ENCODE measurements at regions not wholly inside any gene's neighbourhood (a gene's known extent, or its start where the extent isn't known, plus 50 kb on each side); places are given as distances from the start of the nearest gene placed in this dataset.
"Not testable (repeated sequence)": the region's sequence is repeated elsewhere in the genome, so short reads cannot be mapped to it uniquely, and the experiment has no call there.

GRCh38 chr1:181247-182216, 269.9 kb downstream of the OR4F29 start:
- DNase-seq, result peak; percentile 48

DNA sequence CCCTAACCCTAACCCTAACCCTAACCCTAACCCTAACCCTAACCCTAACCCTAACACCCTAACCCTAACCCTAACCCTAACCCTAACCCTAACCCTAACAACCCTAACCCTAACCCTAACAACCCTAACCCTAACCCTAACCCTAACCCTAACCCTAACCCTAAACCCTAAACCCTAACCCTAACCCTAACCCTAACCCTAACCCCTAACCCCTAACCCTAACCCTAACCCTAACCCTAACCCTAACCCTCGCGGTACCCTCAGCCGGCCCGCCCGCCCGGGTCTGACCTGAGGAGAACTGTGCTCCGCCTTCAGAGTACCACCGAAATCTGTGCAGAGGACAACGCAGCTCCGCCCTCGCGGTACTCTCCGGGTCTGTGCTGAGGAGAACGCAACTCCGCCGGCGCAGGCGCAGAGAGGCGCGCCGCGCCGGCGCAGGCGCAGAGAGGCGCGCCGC, 270.7 kb downstream of the OR4F29 start:
- CTCF ChIA-PET; intact Hi-C loops (cut with micrococcal nuclease); H3K4me3 Mint-ChIP-seq; H3K27me3 Mint-ChIP-seq (ENCODE audit: low read depth); H3K36me3 Mint-ChIP-seq (ENCODE audit: low read depth); H3K27ac Mint-ChIP-seq; H3K9me3 Mint-ChIP-seq; H3K4me1 Mint-ChIP-seq (ENCODE audit: low read depth): not testable (repeated sequence)
- DNase-seq, result peak; percentile 11

More at GRCh38 chr1:181247-182216, 269.9 kb downstream of the OR4F29 start:
- H3K4me1 Mint-ChIP-seq (ENCODE audit: low read depth); H3K4me3 Mint-ChIP-seq; H3K27ac Mint-ChIP-seq; H3K27me3 Mint-ChIP-seq (ENCODE audit: low read depth); H3K36me3 Mint-ChIP-seq (ENCODE audit: low read depth); H3K9me3 Mint-ChIP-seq; CTCF ChIA-PET; intact Hi-C loops (cut with micrococcal nuclease): not testable (repeated sequence)

DNA sequence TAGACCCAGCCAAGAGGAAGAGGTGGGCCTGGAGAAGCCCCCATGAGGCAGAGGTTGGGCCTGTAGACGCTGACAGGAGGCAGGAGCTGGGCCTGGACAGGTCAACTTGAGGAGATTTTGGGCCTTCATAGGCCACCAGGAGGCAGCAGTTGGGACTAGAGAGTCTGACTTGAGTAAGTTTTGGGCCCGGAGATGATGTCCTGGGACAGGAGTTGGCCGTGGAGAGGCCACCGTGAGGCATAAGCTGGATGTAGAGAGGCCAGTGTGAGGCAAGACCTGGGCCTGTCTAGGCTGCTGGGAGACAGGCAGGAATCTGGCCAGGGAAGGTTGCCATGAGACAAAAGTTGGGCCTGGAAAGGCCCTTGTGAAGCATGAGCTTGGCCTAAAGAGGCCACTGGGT, 312.6 kb downstream of the OR4F29 start:
- H3K9me3 Mint-ChIP-seq; H3K4me1 Mint-ChIP-seq (ENCODE audit: low read depth); H3K27ac Mint-ChIP-seq; DNase-seq; H3K36me3 Mint-ChIP-seq (ENCODE audit: low read depth); CTCF ChIA-PET; H3K4me3 Mint-ChIP-seq; H3K27me3 Mint-ChIP-seq (ENCODE audit: low read depth); intact Hi-C loops (cut with micrococcal nuclease): not testable (repeated sequence)

DNA sequence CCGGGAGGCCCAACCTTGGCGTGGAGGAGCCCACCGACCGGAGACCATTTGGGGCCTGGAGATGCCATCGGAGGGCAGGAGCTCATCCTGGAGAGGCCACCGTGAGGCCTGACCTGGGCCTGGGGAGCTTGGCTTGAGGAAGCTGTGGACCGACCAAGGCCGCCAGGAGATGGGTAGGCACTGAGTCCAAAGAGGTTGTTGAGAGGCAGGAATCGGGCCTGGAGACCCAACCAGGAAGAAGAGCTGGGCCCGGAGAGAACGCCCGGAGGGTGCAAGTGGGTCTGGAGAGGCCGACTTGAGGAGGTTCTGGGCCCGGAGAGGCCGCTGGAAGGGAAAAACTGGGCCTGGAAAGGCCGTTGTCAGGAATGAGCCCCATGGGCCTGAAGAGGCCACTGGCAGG, 313.8 kb downstream of the OR4F29 start:
- H3K27ac Mint-ChIP-seq; CTCF ChIA-PET; H3K27me3 Mint-ChIP-seq (ENCODE audit: low read depth); H3K36me3 Mint-ChIP-seq (ENCODE audit: low read depth); H3K9me3 Mint-ChIP-seq; H3K4me3 Mint-ChIP-seq; H3K4me1 Mint-ChIP-seq (ENCODE audit: low read depth); intact Hi-C loops (cut with micrococcal nuclease); DNase-seq: not testable (repeated sequence)

GRCh38 chr1:136344-136932, 315.0 kb downstream of the OR4F29 start:
- H3K36me3 Mint-ChIP-seq (ENCODE audit: low read depth); H3K4me1 Mint-ChIP-seq (ENCODE audit: low read depth); H3K9me3 Mint-ChIP-seq; CTCF ChIA-PET; intact Hi-C loops (cut with micrococcal nuclease); H3K4me3 Mint-ChIP-seq; H3K27ac Mint-ChIP-seq; H3K27me3 Mint-ChIP-seq (ENCODE audit: low read depth); DNase-seq: not testable (repeated sequence)

- not testable (repeated sequence) for H3K27me3 Mint-ChIP-seq (ENCODE audit: low read depth)
These were observed 316.5 kb downstream of the OR4F29 start for GRCh38 chr1:134936-135335.

DNA sequence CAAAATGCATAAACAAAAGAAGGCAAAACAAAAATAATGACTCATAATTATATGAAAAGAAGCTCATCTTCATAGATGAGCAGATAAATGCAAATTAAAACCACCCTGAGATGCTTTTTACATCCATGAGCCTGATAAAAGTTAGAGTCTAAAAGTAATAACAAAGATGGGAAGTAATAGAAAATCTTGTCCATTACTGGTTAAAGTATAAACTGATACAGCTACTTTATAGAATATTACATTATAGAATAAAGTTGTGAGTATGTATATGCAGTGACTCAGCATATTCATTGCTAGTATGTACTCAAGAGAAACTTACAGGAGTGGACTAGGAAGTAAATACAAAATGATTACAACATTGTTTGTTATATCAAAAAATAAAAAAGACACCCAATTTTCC, 333.0 kb downstream of the OR4F29 start:
- H3K4me1 Mint-ChIP-seq (ENCODE audit: low read depth); H3K27me3 Mint-ChIP-seq (ENCODE audit: low read depth); intact Hi-C loops (cut with micrococcal nuclease); H3K9me3 Mint-ChIP-seq; H3K36me3 Mint-ChIP-seq (ENCODE audit: low read depth); H3K4me3 Mint-ChIP-seq; CTCF ChIA-PET; H3K27ac Mint-ChIP-seq; DNase-seq: not testable (repeated sequence)

More at GRCh38 chr1:134936-135335, 316.5 kb downstream of the OR4F29 start:
- H3K4me1 Mint-ChIP-seq (ENCODE audit: low read depth); intact Hi-C loops (cut with micrococcal nuclease); H3K9me3 Mint-ChIP-seq; H3K4me3 Mint-ChIP-seq; CTCF ChIA-PET; H3K27ac Mint-ChIP-seq; DNase-seq; H3K36me3 Mint-ChIP-seq (ENCODE audit: low read depth): not testable (repeated sequence)

GRCh38 chr1:115534-115933, 335.9 kb downstream of the OR4F29 start:
- H3K9me3 Mint-ChIP-seq; CTCF ChIA-PET; intact Hi-C loops (cut with micrococcal nuclease); H3K36me3 Mint-ChIP-seq (ENCODE audit: low read depth); H3K27ac Mint-ChIP-seq; H3K4me1 Mint-ChIP-seq (ENCODE audit: low read depth); H3K4me3 Mint-ChIP-seq; H3K27me3 Mint-ChIP-seq (ENCODE audit: low read depth); DNase-seq: not testable (repeated sequence)

- CTCF ChIA-PET; H3K36me3 Mint-ChIP-seq (ENCODE audit: low read depth); intact Hi-C loops (cut with micrococcal nuclease): not testable (repeated sequence)
These were observed 346.7 kb downstream of the OR4F29 start for GRCh38 chr1:104776-105175.

DNA sequence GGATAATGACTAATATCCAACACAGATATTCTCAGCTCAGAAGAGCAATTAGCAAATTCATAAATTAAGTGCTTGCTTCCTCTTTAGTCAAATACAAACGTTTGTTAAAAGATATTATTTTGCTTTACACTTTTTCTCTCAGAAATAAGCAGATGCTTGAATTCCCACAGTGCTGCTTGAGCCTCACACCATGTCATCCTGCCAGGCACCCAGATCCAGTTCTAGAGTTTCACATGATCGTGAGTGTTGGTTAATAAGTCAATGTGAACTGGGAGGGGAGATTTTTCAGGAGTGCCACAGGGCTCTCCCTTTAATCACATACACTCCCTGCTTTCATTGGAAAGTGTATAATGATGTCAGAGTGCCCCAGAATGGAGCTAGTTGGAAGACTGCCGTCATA, 352.0 kb downstream of the OR4F29 start:
- H3K4me3 Mint-ChIP-seq; CTCF ChIA-PET; H3K36me3 Mint-ChIP-seq (ENCODE audit: low read depth); H3K9me3 Mint-ChIP-seq; DNase-seq; H3K27me3 Mint-ChIP-seq (ENCODE audit: low read depth); H3K4me1 Mint-ChIP-seq (ENCODE audit: low read depth); H3K27ac Mint-ChIP-seq; intact Hi-C loops (cut with micrococcal nuclease): not testable (repeated sequence)

More at GRCh38 chr1:104776-105175, 346.7 kb downstream of the OR4F29 start:
- H3K4me1 Mint-ChIP-seq (ENCODE audit: low read depth); H3K27me3 Mint-ChIP-seq (ENCODE audit: low read depth); H3K27ac Mint-ChIP-seq; DNase-seq; H3K9me3 Mint-ChIP-seq; H3K4me3 Mint-ChIP-seq: not testable (repeated sequence)

- H3K27ac Mint-ChIP-seq; DNase-seq; H3K9me3 Mint-ChIP-seq; H3K4me3 Mint-ChIP-seq; H3K36me3 Mint-ChIP-seq (ENCODE audit: low read depth); intact Hi-C loops (cut with micrococcal nuclease); CTCF ChIA-PET; H3K4me1 Mint-ChIP-seq (ENCODE audit: low read depth); H3K27me3 Mint-ChIP-seq (ENCODE audit: low read depth): not testable (repeated sequence)
These were observed 352.7 kb downstream of the OR4F29 start for GRCh38 chr1:98811-99210.

DNA sequence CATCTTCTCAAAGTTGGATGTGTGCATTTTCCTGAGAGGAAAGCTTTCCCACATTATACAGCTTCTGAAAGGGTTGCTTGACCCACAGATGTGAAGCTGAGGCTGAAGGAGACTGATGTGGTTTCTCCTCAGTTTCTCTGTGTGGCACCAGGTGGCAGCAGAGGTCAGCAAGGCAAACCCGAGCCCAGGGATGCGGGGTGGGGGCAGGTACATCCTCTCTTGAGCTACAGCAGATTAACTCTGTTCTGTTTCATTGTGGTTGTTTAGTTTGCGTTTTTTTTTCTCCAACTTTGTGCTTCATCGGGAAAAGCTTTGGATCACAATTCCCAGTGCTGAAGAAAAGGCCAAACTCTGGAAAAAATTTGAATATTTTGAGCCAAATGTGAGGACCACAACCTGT, 360.2 kb downstream of the OR4F29 start:
- intact Hi-C loops (cut with micrococcal nuclease); H3K4me3 Mint-ChIP-seq; H3K27ac Mint-ChIP-seq; H3K4me1 Mint-ChIP-seq (ENCODE audit: low read depth); DNase-seq; CTCF ChIA-PET; H3K36me3 Mint-ChIP-seq (ENCODE audit: low read depth); H3K27me3 Mint-ChIP-seq (ENCODE audit: low read depth); H3K9me3 Mint-ChIP-seq: not testable (repeated sequence)

- H3K27me3 Mint-ChIP-seq (ENCODE audit: low read depth); H3K27ac Mint-ChIP-seq; DNase-seq; H3K4me3 Mint-ChIP-seq; CTCF ChIA-PET; H3K4me1 Mint-ChIP-seq (ENCODE audit: low read depth); H3K36me3 Mint-ChIP-seq (ENCODE audit: low read depth); H3K9me3 Mint-ChIP-seq; intact Hi-C loops (cut with micrococcal nuclease): not testable (repeated sequence)
These were observed 363.4 kb downstream of the OR4F29 start for GRCh38 chr1:88110-88509.

Data from activated naive CD4-positive, alpha-beta T cell treated with anti-CD3 and anti-CD28 coated beads for 36 hours (primary cell).